ENCODE measurements at regions not wholly inside any gene's neighbourhood (a gene's known extent, or its start where the extent isn't known, plus 50 kb on each side); places are given as distances from the start of the nearest gene placed in this dataset.
A peak's percentile ranks its signal among the peaks of the same experiment; 100 is the strongest.

DNA sequence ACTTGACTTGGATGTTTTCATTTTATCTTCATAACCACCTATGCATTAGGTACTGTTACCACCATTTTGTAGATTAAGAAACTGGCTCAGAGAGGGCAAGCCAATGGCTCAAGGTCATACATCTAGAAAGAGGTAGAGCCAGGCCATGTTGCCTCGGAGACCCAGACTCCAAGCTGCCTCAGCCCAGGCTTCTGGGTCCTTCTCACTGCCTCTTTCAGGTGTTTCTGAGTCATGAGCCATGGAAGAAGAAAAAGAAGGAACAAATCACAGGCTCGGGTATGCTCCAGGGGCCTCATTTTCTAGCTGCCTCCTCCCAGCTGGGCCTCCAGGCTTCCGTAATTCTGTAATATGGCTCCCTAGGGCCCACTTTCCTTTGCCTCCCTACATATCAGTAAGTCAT lies 226.5 kb upstream of the TOPAZ1 start:
- no peak overlapping the region for H3K4me3 ChIP-seq (ENCODE audit: low read length)
- no peak for TF ChIP-seq CTCF (conservative IDR thresholded peaks at IDR 0.05; ENCODE audit: low read length)

GRCh38 chr3:44016818-44017217 lies 224.9 kb upstream of the TOPAZ1 start:
- no peak overlapping the region for H3K4me3 ChIP-seq (ENCODE audit: low read length)
- DNase-seq (ENCODE audit: low read depth), result no peak
- TF ChIP-seq CTCF (conservative IDR thresholded peaks at IDR 0.05; ENCODE audit: low read length), result no peak

More for the DNA sequence above, 226.5 kb upstream of the TOPAZ1 start:
- no peak for DNase-seq (ENCODE audit: low read depth)

GRCh38 chr3:44018926-44019325 lies 222.8 kb upstream of the TOPAZ1 start:
- TF ChIP-seq CTCF (conservative IDR thresholded peaks at IDR 0.05; ENCODE audit: low read length), result no peak
- no peak for DNase-seq (ENCODE audit: low read depth)
- H3K4me3 ChIP-seq (ENCODE audit: low read length), result no peak overlapping the region

DNA sequence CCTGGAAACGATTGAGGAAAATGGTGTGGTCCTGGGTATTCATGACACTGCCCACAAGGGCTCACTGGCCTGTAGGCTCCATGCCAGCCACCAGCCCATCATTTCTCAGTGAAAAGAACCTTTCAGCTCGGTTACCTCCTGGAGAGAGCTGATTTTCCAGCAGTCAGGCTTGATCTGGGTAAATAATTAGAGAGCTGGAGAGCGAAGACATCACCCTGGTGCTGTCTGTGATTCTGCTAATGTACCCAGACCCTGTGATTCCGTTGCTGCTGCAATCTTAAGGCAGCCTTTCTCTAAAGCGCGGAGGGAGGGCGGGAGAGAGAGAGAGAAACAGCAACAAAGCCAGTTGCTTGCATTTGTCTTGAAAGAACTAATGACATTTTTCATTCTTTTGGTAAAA lies 221.9 kb upstream of the TOPAZ1 start:
- H3K4me3 ChIP-seq (ENCODE audit: low read length), result no peak overlapping the region
- no peak for TF ChIP-seq CTCF (conservative IDR thresholded peaks at IDR 0.05; ENCODE audit: low read length)
- DNase-seq (ENCODE audit: low read depth), result no peak

- H3K4me3 ChIP-seq (ENCODE audit: low read length), result no peak overlapping the region
- DNase-seq (ENCODE audit: low read depth), result no peak
- no peak for TF ChIP-seq CTCF (conservative IDR thresholded peaks at IDR 0.05; ENCODE audit: low read length)
Measured at GRCh38 chr3:44020143-44020542, 221.5 kb upstream of the TOPAZ1 start.

DNA sequence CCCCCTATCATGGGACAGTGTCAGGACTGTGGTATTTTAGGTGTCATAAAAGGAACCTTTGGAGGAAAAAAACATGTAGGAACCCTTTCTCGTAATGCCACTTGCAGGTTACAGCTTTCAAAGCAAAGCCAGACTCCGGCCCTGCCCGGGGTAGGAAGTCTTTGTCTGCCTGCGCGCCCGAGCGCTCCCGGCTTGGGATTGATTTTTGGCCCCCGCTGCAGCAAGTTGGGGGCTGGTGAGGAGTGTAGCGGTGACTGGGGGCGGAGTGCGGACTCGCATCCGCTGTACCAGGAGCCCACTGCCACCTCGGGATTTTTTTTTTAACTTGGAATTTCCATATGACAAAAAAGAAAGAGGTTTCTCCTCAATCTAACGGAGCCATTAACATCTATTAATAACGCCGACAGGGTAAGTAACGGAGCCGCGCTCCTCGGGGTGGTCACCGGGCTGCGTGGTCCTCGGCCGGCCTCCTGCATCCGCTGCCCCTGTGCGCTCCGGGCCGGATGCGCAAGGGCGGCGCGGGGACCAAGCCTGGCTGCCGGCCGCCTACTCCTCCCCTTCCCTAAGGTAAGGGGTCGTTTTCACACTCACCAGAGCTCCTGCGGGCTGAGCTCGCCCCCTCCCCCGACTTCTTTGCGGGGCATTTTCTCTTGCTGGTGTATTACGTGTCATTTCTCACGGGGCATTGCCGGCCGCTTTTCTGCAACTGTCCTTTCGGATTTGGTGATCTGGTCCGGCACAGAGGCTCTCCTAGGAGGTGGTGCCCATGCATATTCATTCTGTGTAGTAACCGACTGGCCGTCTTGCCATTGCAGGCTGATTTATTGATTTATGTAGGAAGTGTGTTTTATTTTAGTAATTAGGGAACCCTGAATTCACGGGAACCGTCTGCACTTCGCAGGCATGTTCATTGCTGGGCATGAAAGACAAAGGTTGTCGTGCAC lies 219.8 kb upstream of the TOPAZ1 start:
- DNase-seq (ENCODE audit: low read depth), result peak; percentile 25
- TF ChIP-seq CTCF (conservative IDR thresholded peaks at IDR 0.05; ENCODE audit: low read length), result no peak
- peak overlapping the region; percentile 64 for H3K4me3 ChIP-seq (ENCODE audit: low read length)

DNA sequence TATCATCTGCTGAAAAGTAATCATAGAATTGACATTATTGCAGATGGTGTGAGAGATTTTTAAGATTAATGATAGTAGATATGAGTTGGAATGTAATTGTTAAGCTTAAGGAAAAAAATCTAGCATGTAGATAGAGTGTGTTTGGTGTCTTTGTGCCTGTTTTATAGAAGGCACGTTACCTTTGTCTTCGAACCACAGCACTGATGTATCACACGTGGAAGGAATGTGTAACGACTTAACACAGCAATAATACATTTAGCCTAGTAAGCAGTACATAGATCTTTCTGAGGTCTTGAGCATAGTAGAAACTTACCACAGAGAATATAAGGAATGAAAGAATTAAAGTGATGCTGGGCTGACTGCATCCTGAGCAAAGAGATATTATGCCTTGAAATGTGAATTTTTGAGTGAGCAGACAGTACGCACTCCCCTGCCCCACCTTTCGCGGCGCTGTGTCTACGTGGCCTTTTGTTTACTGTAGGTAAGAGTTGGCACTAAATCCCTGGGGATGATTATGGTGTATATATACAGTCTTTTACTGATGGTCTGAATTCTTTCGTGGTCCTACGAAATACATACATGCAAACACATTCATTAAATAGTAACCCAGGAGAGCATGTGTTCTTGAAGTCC lies 217.6 kb upstream of the TOPAZ1 start:
- DNase-seq (ENCODE audit: low read depth), result no peak
- TF ChIP-seq CTCF (conservative IDR thresholded peaks at IDR 0.05; ENCODE audit: low read length), result no peak

More for the DNA sequence above, 217.6 kb upstream of the TOPAZ1 start:
- no peak overlapping the region for H3K4me3 ChIP-seq (ENCODE audit: low read length)

All from AG10803 (cell line).